MM.1S (cell line): ENCODE measurements at regions not wholly inside any gene's neighbourhood (a gene's known extent, or its start where the extent isn't known, plus 50 kb on each side); places are given as distances from the start of the nearest gene placed in this dataset.
"Not testable (repeated sequence)": the region's sequence is repeated elsewhere in the genome, so short reads cannot be mapped to it uniquely, and the experiment has no call there.

ENCODE experiments used
- EZH2 ChIP-seq: fragments of 300-600 bp; sonication (generic); optimal IDR thresholded peaks from 2 replicates; pipeline ENCODE3; 2017; ENCODE audit warnings: low read depth, mild to moderate bottlenecking, antibody characterized with exemption, low read length, mixed read lengths
- TF ChIP-seq, protein P1 (sequence below): fragments of 300-600 bp; sonication (generic); IDR thresholded peaks from 2 replicates; pipeline ENCODE4 v1.5.1; 2016; ENCODE audit warnings: antibody characterized with exemption, low read length, mixed read lengths

DNA sequence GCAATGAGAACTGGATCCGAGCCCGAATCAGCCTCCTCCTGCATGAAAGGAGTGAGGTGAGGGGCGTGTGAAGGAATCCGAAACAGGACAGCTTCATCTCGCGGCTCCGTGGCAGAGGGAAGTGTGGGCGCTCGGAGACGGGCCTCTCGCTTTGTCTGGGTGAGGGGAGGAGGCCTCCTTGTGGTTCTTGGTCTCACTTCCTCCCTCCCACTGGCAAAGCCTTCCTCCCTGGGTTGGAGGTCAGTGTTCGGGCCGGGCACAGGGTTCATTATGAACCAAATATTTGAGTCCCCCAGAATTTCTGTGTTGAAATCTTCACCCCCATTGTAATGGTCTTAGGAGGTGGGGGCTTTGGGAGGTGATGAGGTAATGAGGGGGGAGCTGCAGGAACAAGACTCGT lies 219.4 kb upstream of the SGCG start:
- TF ChIP-seq, protein P1, sequence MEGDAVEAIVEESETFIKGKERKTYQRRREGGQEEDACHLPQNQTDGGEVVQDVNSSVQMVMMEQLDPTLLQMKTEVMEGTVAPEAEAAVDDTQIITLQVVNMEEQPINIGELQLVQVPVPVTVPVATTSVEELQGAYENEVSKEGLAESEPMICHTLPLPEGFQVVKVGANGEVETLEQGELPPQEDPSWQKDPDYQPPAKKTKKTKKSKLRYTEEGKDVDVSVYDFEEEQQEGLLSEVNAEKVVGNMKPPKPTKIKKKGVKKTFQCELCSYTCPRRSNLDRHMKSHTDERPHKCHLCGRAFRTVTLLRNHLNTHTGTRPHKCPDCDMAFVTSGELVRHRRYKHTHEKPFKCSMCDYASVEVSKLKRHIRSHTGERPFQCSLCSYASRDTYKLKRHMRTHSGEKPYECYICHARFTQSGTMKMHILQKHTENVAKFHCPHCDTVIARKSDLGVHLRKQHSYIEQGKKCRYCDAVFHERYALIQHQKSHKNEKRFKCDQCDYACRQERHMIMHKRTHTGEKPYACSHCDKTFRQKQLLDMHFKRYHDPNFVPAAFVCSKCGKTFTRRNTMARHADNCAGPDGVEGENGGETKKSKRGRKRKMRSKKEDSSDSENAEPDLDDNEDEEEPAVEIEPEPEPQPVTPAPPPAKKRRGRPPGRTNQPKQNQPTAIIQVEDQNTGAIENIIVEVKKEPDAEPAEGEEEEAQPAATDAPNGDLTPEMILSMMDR, result not testable (repeated sequence)
- TF ChIP-seq EZH2, result not testable (repeated sequence)
